ENCODE measurements at regions not wholly inside any gene's neighbourhood (a gene's known extent, or its start where the extent isn't known, plus 50 kb on each side); places are given as distances from the start of the nearest gene placed in this dataset.

GRCh38 chr10:75291805-75292204 lies 56.0 kb upstream of the COMTD1 start:
- TF ChIP-seq GATA2 (IDR thresholded peaks at IDR 0.05; ENCODE audit: low read depth, low read length) (no peak), GATA3 (IDR thresholded peaks at IDR 0.05; ENCODE audit: low read depth, low read length) (no peak)
